Liver (tissue), 8 donors: ENCODE measurements at regions not wholly inside any gene's neighbourhood (a gene's known extent, or its start where the extent isn't known, plus 50 kb on each side); places are given as distances from the start of the nearest gene placed in this dataset.

Source experiments
- DNase-seq: peaks from one replicate; pipeline ENCODE4 v3.0.0-alpha.2; 2017; ENCODE audit warnings: low spot score
- H3K27ac ChIP-seq, 2 donors: one replicate each; pipeline ENCODE4 v1.7.0; 2013; ENCODE audit warnings: inconsistent platforms in 2 of 2, low read length in 2 of 2, control low read depth in 1 of 2, low read depth in 1 of 2, mild to moderate bottlenecking in 1 of 2
- H3K27me3 ChIP-seq, 4 donors: one replicate each; pipeline versions ENCODE4 v1.6.1 to v1.7.0; 2013; ENCODE audit warnings: low read length in 3 of 4, inconsistent platforms in 1 of 4, mild to moderate bottlenecking in 1 of 4, moderate library complexity in 1 of 4; ENCODE audit not compliant: control insufficient read depth in 4 of 4, insufficient read depth in 4 of 4
- H3K36me3 ChIP-seq, 4 donors: one replicate each; pipeline versions ENCODE4 v1.6.1 to v1.7.0; 2013; ENCODE audit warnings: low read length in 3 of 4, mild to moderate bottlenecking in 3 of 4, low read depth in 1 of 4, moderate library complexity in 1 of 4; ENCODE audit not compliant: control insufficient read depth in 4 of 4, insufficient read depth in 3 of 4
- H3K4me1 ChIP-seq, 4 donors: one replicate each; pipeline versions ENCODE4 v1.6.1 to v1.7.0; 2013; ENCODE audit warnings: low read length in 3 of 4, mild to moderate bottlenecking in 3 of 4, moderate library complexity in 1 of 4; ENCODE audit not compliant: control insufficient read depth in 4 of 4, insufficient read depth in 4 of 4
- H3K4me3 ChIP-seq, 3 donors: one replicate each; pipeline versions ENCODE4 v1.6.1 to v1.7.0; 2013; ENCODE audit warnings: low read length in 3 of 3, control low read depth in 1 of 3, low read depth in 1 of 3, mild to moderate bottlenecking in 1 of 3
- H3K9ac ChIP-seq, 2 donors: one replicate each; pipeline ENCODE4 v1.7.0; 2013; ENCODE audit warnings: low read length in 2 of 2, mild to moderate bottlenecking in 2 of 2, moderate library complexity in 2 of 2, control low read depth in 1 of 2, low read depth in 1 of 2
- H3K9me3 ChIP-seq, 4 donors: one replicate each; pipeline versions ENCODE4 v1.6.1 to v1.7.0; 2013; ENCODE audit warnings: low read length in 3 of 4; ENCODE audit not compliant: control insufficient read depth in 4 of 4
- ATF3 ChIP-seq: IDR thresholded peaks from 2 replicates; pipeline ENCODE4 v1.6.1; 2016; ENCODE audit warnings: antibody characterized with exemption
- EGR1 ChIP-seq, 2 donors: IDR thresholded peaks; 2 replicates each; pipeline ENCODE4 v1.6.1; 2016 to 2018; ENCODE audit warnings: antibody characterized with exemption in 2 of 2, low read depth in 2 of 2
- FOXA1 ChIP-seq: IDR thresholded peaks from 2 replicates; pipeline ENCODE4 v1.6.1; 2016; ENCODE audit warnings: antibody characterized with exemption
- FOXA2 ChIP-seq: IDR thresholded peaks from 2 replicates; pipeline ENCODE4 v1.6.1; 2016; ENCODE audit warnings: antibody characterized with exemption
- GABPA ChIP-seq, 2 donors: IDR thresholded peaks in 1 of 2; conservative IDR thresholded peaks in 1 of 2; 2 replicates each; pipeline ENCODE4 v1.6.1; 2016; ENCODE audit warnings: antibody characterized with exemption in 2 of 2, mild to moderate bottlenecking in 1 of 2, moderate library complexity in 1 of 2
- HNF4A ChIP-seq, 2 donors: conservative IDR thresholded peaks; 2 replicates each; pipeline ENCODE4 v1.6.1; 2016; ENCODE audit warnings: antibody characterized with exemption in 2 of 2, mild to moderate bottlenecking in 2 of 2
- HNF4G ChIP-seq: IDR thresholded peaks from 2 replicates; pipeline ENCODE4 v1.6.1; 2016; ENCODE audit warnings: antibody characterized with exemption
- JUND ChIP-seq, 2 donors: IDR thresholded peaks; 2 replicates each; pipeline ENCODE4 v1.6.1; 2016; ENCODE audit warnings: antibody characterized with exemption in 2 of 2
- NR2F2 ChIP-seq: IDR thresholded peaks from 2 replicates; pipeline ENCODE4 v1.6.1; 2016; ENCODE audit warnings: antibody characterized with exemption
- RAD21 ChIP-seq, 2 donors: IDR thresholded peaks; 2 replicates each; pipeline ENCODE4 v1.6.1; 2016; ENCODE audit warnings: antibody characterized with exemption in 2 of 2, mild to moderate bottlenecking in 2 of 2
- RXRA ChIP-seq, 2 donors: IDR thresholded peaks; 2 replicates each; pipeline ENCODE4 v1.6.1; 2017 to 2018; ENCODE audit warnings: antibody characterized with exemption in 2 of 2, mild to moderate bottlenecking in 1 of 2
- SP1 ChIP-seq: IDR thresholded peaks from 2 replicates; pipeline ENCODE4 v1.6.1; 2018; ENCODE audit warnings: antibody characterized with exemption, mild to moderate bottlenecking
- TAF1 ChIP-seq: conservative IDR thresholded peaks from 2 replicates; pipeline ENCODE4 v1.6.1; 2016; ENCODE audit warnings: antibody characterized with exemption, mild to moderate bottlenecking
- YY1 ChIP-seq: IDR thresholded peaks from 2 replicates; pipeline ENCODE4 v1.6.1; 2016; ENCODE audit warnings: antibody characterized with exemption, mild to moderate bottlenecking
- WGBS: extraction: QIAGEN DNeasy Blood & Tissue Kit; methylation state at CpG from one replicate; pipeline ENCODE4 v1.1.7; 2013; 5-methylcytosine and 5-hydroxymethylcytosine counted together
- TF ChIP-seq, protein P1 (sequence below): IDR thresholded peaks from 2 replicates; pipeline ENCODE4 v1.6.1; 2016; ENCODE audit warnings: antibody characterized with exemption
- TF ChIP-seq, protein P2 (sequence below): fragments of 150-350 bp; IDR thresholded peaks from 2 replicates; pipeline ENCODE4 v1.5.1; 2017; ENCODE audit warnings: improper control_type of control experiment, low read depth, low read length; ENCODE audit not compliant: missing input control
- TF ChIP-seq, protein P3 (sequence below): IDR thresholded peaks from 2 replicates; pipeline ENCODE4 v1.6.1; 2016; ENCODE audit warnings: antibody characterized with exemption, mild to moderate bottlenecking
- TF ChIP-seq, protein P4 (sequence below): IDR thresholded peaks from 2 replicates; pipeline ENCODE4 v1.6.1; 2016; ENCODE audit warnings: antibody characterized with exemption
- donor health status: healthy.
- donor health status: healthy.
- donor health status: healthy.
- donor health status: healthy.
- donor health status: healthy.

- no peak for DNase-seq
- Histone ChIP-seq H3K27ac (no peak overlapping the region), H3K4me3 (no peak overlapping the region), H3K9me3 (peaks cover 0 to 4% (median 0%) of the 10 kb centered on the region in 4 donors), H3K27me3 (no peaks in the 10 kb centered on the region), H3K36me3 (no peaks in the 10 kb centered on the region), H3K9ac (no peak overlapping the region), H3K4me1 (no peaks in the 10 kb centered on the region)
- no peak for TF ChIP-seq TAF1
- no peak for TF ChIP-seq FOXA1
- no peak for TF ChIP-seq FOXA2
- TF ChIP-seq EGR1 (IDR thresholded peaks at IDR 0.05; ENCODE audit: low read depth in 2 of 2): no peak
- no peak for TF ChIP-seq SP1
- TF ChIP-seq HNF4G: no peak
- TF ChIP-seq, protein P1, sequence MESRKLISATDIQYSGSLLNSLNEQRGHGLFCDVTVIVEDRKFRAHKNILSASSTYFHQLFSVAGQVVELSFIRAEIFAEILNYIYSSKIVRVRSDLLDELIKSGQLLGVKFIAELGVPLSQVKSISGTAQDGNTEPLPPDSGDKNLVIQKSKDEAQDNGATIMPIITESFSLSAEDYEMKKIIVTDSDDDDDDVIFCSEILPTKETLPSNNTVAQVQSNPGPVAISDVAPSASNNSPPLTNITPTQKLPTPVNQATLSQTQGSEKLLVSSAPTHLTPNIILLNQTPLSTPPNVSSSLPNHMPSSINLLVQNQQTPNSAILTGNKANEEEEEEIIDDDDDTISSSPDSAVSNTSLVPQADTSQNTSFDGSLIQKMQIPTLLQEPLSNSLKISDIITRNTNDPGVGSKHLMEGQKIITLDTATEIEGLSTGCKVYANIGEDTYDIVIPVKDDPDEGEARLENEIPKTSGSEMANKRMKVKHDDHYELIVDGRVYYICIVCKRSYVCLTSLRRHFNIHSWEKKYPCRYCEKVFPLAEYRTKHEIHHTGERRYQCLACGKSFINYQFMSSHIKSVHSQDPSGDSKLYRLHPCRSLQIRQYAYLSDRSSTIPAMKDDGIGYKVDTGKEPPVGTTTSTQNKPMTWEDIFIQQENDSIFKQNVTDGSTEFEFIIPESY: no peak
- no peak for TF ChIP-seq GABPA (IDR thresholded peaks at IDR 0.05 in 1 of 2, conservative IDR thresholded peaks at IDR 0.05 in 1 of 2)
- no peak for TF ChIP-seq JUND (IDR thresholded peaks at IDR 0.05)
- TF ChIP-seq, protein P2, sequence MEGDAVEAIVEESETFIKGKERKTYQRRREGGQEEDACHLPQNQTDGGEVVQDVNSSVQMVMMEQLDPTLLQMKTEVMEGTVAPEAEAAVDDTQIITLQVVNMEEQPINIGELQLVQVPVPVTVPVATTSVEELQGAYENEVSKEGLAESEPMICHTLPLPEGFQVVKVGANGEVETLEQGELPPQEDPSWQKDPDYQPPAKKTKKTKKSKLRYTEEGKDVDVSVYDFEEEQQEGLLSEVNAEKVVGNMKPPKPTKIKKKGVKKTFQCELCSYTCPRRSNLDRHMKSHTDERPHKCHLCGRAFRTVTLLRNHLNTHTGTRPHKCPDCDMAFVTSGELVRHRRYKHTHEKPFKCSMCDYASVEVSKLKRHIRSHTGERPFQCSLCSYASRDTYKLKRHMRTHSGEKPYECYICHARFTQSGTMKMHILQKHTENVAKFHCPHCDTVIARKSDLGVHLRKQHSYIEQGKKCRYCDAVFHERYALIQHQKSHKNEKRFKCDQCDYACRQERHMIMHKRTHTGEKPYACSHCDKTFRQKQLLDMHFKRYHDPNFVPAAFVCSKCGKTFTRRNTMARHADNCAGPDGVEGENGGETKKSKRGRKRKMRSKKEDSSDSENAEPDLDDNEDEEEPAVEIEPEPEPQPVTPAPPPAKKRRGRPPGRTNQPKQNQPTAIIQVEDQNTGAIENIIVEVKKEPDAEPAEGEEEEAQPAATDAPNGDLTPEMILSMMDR: no peak
- 58% methylated on average over 4 of the region's 4 CpGs for WGBS
Measured at GRCh38 chr13:84816567-84817105, 934.4 kb upstream of the SLITRK1 start.

- no peak overlapping the region for H3K9ac ChIP-seq
- H3K27ac ChIP-seq: no peak overlapping the region
- H3K27me3 ChIP-seq: no peaks in the 10 kb centered on the region
- WGBS: 87% methylated on average over 3 of the region's 3 CpGs
- no peaks in the 10 kb centered on the region for H3K9me3 ChIP-seq
- no peak for DNase-seq
- no peak overlapping the region for H3K4me3 ChIP-seq
- H3K4me1 ChIP-seq: no peaks in the 10 kb centered on the region
- no peaks in the 10 kb centered on the region for H3K36me3 ChIP-seq
- TF ChIP-seq RAD21 (IDR thresholded peaks at IDR 0.05) (no peak), NR2F2 (no peak), GABPA (IDR thresholded peaks at IDR 0.05 in 1 of 2, conservative IDR thresholded peaks at IDR 0.05 in 1 of 2) (no peak), FOXA2 (no peak), YY1 (no peak), HNF4G (no peak), HNF4A (conservative IDR thresholded peaks at IDR 0.05) (no peak), ATF3 (no peak), JUND (IDR thresholded peaks at IDR 0.05) (no peak), FOXA1 (no peak), RXRA (IDR thresholded peaks at IDR 0.05) (no peak), EGR1 (IDR thresholded peaks at IDR 0.05; ENCODE audit: low read depth in 2 of 2) (no peak), SP1 (no peak), TAF1 (no peak)
- TF ChIP-seq, protein P3, sequence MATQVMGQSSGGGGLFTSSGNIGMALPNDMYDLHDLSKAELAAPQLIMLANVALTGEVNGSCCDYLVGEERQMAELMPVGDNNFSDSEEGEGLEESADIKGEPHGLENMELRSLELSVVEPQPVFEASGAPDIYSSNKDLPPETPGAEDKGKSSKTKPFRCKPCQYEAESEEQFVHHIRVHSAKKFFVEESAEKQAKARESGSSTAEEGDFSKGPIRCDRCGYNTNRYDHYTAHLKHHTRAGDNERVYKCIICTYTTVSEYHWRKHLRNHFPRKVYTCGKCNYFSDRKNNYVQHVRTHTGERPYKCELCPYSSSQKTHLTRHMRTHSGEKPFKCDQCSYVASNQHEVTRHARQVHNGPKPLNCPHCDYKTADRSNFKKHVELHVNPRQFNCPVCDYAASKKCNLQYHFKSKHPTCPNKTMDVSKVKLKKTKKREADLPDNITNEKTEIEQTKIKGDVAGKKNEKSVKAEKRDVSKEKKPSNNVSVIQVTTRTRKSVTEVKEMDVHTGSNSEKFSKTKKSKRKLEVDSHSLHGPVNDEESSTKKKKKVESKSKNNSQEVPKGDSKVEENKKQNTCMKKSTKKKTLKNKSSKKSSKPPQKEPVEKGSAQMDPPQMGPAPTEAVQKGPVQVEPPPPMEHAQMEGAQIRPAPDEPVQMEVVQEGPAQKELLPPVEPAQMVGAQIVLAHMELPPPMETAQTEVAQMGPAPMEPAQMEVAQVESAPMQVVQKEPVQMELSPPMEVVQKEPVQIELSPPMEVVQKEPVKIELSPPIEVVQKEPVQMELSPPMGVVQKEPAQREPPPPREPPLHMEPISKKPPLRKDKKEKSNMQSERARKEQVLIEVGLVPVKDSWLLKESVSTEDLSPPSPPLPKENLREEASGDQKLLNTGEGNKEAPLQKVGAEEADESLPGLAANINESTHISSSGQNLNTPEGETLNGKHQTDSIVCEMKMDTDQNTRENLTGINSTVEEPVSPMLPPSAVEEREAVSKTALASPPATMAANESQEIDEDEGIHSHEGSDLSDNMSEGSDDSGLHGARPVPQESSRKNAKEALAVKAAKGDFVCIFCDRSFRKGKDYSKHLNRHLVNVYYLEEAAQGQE: no peak
- TF ChIP-seq, protein P2: no peak
- TF ChIP-seq, protein P1: no peak
- TF ChIP-seq, protein P4, sequence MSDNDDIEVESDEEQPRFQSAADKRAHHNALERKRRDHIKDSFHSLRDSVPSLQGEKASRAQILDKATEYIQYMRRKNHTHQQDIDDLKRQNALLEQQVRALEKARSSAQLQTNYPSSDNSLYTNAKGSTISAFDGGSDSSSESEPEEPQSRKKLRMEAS: no peak
Measured at GRCh38 chr13:84812789-84813188, 930.5 kb upstream of the SLITRK1 start.
